HG02840 (cell line): ENCODE measurements at regions not wholly inside any gene's neighbourhood (a gene's known extent, or its start where the extent isn't known, plus 50 kb on each side); places are given as distances from the start of the nearest gene placed in this dataset.

Source experiments
- ATAC-seq: cut with Tn5 transposase; IDR thresholded peaks from one replicate; pipeline ENCODE4 v1.9.1; 2021; ENCODE audit warnings: mild to moderate bottlenecking, moderate library complexity, moderate number of reproducible peaks; ENCODE audit not compliant: unreplicated experiment, low FRiP score

- no peak for ATAC-seq
These were observed 268.5 kb downstream of the ARAP2 start for GRCh38 chr4:35975617-35976355.

GRCh38 chr4:35978551-35978950 lies 265.8 kb downstream of the ARAP2 start:
- no peak for ATAC-seq

- no peak for ATAC-seq
These were observed 262.0 kb downstream of the ARAP2 start for GRCh38 chr4:35982318-35982717.

- ATAC-seq, result no peak
These were observed 257.8 kb downstream of the ARAP2 start for GRCh38 chr4:35986537-35986936.

GRCh38 chr4:35993606-35994005 lies 250.7 kb downstream of the ARAP2 start:
- no peak for ATAC-seq

GRCh38 chr4:36000941-36001557 lies 243.3 kb downstream of the ARAP2 start:
- no peak for ATAC-seq

GRCh38 chr4:36003051-36003450 lies 241.3 kb downstream of the ARAP2 start:
- ATAC-seq, result no peak

- ATAC-seq, result no peak
These were observed 240.0 kb downstream of the ARAP2 start for GRCh38 chr4:36004204-36004851.

GRCh38 chr4:36006226-36006625 lies 238.1 kb downstream of the ARAP2 start:
- no peak for ATAC-seq

- no peak for ATAC-seq
These were observed 233.9 kb downstream of the ARAP2 start for GRCh38 chr4:36010397-36010929.

GRCh38 chr4:36011381-36011780 lies 232.9 kb downstream of the ARAP2 start:
- ATAC-seq, result no peak

- ATAC-seq, result no peak
These were observed 231.8 kb downstream of the ARAP2 start for GRCh38 chr4:36012503-36012902.

GRCh38 chr4:36013206-36013605 lies 231.1 kb downstream of the ARAP2 start:
- no peak for ATAC-seq
